ENCODE measurements at regions not wholly inside any gene's neighbourhood (a gene's known extent, or its start where the extent isn't known, plus 50 kb on each side); places are given as distances from the start of the nearest gene placed in this dataset.

DNA sequence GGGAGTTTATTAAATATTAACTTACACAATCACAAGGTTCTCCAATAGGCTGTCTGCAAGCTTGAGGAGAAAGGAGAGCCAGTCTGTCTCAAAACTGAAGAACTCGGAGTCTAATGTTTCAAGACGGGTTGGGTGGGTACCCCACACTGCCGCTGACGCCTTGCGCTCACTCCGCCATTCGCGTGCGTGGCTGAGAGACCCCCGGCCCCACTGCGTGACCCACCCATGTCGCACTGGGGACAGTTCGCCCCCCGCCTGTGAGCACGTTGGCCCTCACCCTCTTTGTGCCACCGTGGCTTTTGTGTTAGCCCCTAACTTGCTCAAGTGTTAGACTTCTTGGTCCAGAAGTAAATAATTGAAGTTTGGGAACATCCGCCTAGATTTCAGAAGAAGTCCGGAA lies 270.0 kb upstream of the ITGA1 start:
- 92 to 98% (median 96%) methylated on average over 17 to 18 of the region's 18 CpGs for WGBS, 5 donors
- no peaks in the 10 kb centered on the region for H3K9me3 ChIP-seq
- no peaks in the 10 kb centered on the region for H3K4me1 ChIP-seq
- H3K27ac ChIP-seq = no peak overlapping the region
- no peaks in the 10 kb centered on the region for H3K36me3 ChIP-seq
- no peak for DNase-seq
- no peaks in the 10 kb centered on the region for H3K27me3 ChIP-seq
- intact Hi-C loops (cut with DNase I; ENCODE audit: low total_unique reads) = no loop called here
- TF ChIP-seq, protein P1, sequence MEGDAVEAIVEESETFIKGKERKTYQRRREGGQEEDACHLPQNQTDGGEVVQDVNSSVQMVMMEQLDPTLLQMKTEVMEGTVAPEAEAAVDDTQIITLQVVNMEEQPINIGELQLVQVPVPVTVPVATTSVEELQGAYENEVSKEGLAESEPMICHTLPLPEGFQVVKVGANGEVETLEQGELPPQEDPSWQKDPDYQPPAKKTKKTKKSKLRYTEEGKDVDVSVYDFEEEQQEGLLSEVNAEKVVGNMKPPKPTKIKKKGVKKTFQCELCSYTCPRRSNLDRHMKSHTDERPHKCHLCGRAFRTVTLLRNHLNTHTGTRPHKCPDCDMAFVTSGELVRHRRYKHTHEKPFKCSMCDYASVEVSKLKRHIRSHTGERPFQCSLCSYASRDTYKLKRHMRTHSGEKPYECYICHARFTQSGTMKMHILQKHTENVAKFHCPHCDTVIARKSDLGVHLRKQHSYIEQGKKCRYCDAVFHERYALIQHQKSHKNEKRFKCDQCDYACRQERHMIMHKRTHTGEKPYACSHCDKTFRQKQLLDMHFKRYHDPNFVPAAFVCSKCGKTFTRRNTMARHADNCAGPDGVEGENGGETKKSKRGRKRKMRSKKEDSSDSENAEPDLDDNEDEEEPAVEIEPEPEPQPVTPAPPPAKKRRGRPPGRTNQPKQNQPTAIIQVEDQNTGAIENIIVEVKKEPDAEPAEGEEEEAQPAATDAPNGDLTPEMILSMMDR (IDR thresholded peaks at IDR 0.05) = no peak
- TF ChIP-seq POLR2A (IDR thresholded peaks at IDR 0.05) (no peak), EP300 (IDR thresholded peaks at IDR 0.05) (no peak), POLR2AphosphoS5 (IDR thresholded peaks at IDR 0.05) (no peak)
- no peak overlapping the region for H3K4me3 ChIP-seq

DNA sequence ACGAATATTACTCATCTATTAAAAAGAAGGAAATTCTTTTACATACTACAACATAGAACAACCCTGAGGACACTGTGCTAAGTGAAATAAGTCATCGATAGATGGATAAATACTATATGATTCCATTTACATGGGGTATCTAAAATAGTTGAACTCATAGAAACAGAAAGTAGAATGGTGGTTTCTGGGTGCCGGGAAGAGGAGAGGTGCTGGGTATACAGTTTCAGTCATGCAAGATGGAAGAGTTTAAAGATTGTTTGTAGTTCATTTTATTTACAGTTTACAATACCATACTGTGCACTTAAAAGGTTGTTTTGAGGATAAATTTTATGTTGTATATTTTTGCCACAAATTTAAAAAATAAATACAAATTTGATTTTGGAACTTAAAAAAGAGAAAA lies 267.5 kb upstream of the ITGA1 start:
- Histone ChIP-seq H3K4me3 (no peak overlapping the region), H3K4me1 (no peaks in the 10 kb centered on the region), H3K36me3 (no peaks in the 10 kb centered on the region), H3K27me3 (no peaks in the 10 kb centered on the region), H3K27ac (no peak overlapping the region), H3K9me3 (no peaks in the 10 kb centered on the region)
- TF ChIP-seq, protein P1 (IDR thresholded peaks at IDR 0.05) = no peak
- TF ChIP-seq EP300 (IDR thresholded peaks at IDR 0.05) (no peak), POLR2AphosphoS5 (IDR thresholded peaks at IDR 0.05) (no peak), POLR2A (IDR thresholded peaks at IDR 0.05) (no peak)
- DNase-seq = no peak
- intact Hi-C loops (cut with DNase I; ENCODE audit: low total_unique reads) = no loop called here
- 87 to 92% (median 89%) methylated on average over 3 of the region's 3 CpGs for WGBS, 5 donors

DNA sequence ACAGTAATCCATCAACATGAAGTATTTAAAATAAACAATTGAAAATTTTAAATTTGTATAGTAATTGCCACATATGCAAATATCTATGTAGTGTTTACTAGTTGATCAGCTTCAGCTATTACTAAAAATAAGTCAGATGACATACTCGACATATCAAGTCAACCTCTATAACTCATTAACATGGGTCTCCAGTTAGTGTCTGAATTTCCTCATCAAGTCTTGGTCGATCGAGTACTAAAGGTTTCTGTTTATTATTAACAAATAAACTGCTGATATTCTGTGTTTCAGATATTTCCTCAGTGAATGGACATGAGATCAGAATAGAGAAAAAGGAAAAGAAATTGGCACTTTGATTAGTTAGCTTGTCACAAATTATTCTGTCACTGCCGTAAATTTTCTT lies 266.5 kb upstream of the ITGA1 start:
- 75 to 86% (median 83%) methylated on average over 4 of the region's 4 CpGs for WGBS, 5 donors
- intact Hi-C loops (cut with DNase I; ENCODE audit: low total_unique reads) = no loop called here
- Histone ChIP-seq H3K27ac (no peak overlapping the region), H3K36me3 (no peaks in the 10 kb centered on the region), H3K4me3 (no peak overlapping the region), H3K9me3 (no peaks in the 10 kb centered on the region), H3K4me1 (no peaks in the 10 kb centered on the region), H3K27me3 (no peaks in the 10 kb centered on the region)
- no peak for TF ChIP-seq EP300 (IDR thresholded peaks at IDR 0.05)
- TF ChIP-seq, protein P1 (IDR thresholded peaks at IDR 0.05) = no peak
- TF ChIP-seq POLR2AphosphoS5 (IDR thresholded peaks at IDR 0.05) = no peak
- TF ChIP-seq POLR2A (IDR thresholded peaks at IDR 0.05) = no peak
- DNase-seq = no peak

DNA sequence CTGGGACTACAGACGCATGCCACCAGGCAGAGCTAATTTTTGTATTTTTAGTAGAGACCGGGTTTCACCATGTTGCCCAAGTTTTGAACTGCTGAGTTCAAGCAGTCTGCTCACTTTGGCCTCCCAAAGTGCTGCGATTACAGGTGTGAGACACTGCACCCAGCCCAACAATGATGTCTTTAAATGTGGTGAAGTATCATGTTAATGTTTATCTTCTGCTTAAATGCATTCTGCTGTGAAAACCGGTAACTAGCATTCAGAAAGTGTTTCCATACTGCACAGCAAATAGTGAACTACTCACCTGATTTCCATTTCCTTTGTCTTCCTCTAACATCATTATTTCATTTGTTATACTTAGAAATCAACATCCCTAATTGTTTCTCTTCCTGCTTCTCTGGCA lies 264.0 kb upstream of the ITGA1 start:
- DNase-seq = no peak
- Histone ChIP-seq H3K4me1 (no peaks in the 10 kb centered on the region), H3K27ac (no peak overlapping the region), H3K27me3 (no peaks in the 10 kb centered on the region), H3K9me3 (no peaks in the 10 kb centered on the region), H3K36me3 (no peaks in the 10 kb centered on the region), H3K4me3 (no peak overlapping the region)
- no peak for TF ChIP-seq EP300 (IDR thresholded peaks at IDR 0.05)
- no peak for TF ChIP-seq POLR2A (IDR thresholded peaks at IDR 0.05)
- TF ChIP-seq, protein P1 (IDR thresholded peaks at IDR 0.05) = no peak
- TF ChIP-seq POLR2AphosphoS5 (IDR thresholded peaks at IDR 0.05) = no peak
- 68 to 92% (median 80%) methylated on average over 4 of the region's 4 CpGs for WGBS, 5 donors
- intact Hi-C loops (cut with DNase I; ENCODE audit: low total_unique reads) = no loop called here

Measured in stomach (tissue), 8 donors.